ENCODE measurements at regions not wholly inside any gene's neighbourhood (a gene's known extent, or its start where the extent isn't known, plus 50 kb on each side); places are given as distances from the start of the nearest gene placed in this dataset.
"Not testable (repeated sequence)": the region's sequence is repeated elsewhere in the genome, so short reads cannot be mapped to it uniquely, and the experiment has no call there.

DNA sequence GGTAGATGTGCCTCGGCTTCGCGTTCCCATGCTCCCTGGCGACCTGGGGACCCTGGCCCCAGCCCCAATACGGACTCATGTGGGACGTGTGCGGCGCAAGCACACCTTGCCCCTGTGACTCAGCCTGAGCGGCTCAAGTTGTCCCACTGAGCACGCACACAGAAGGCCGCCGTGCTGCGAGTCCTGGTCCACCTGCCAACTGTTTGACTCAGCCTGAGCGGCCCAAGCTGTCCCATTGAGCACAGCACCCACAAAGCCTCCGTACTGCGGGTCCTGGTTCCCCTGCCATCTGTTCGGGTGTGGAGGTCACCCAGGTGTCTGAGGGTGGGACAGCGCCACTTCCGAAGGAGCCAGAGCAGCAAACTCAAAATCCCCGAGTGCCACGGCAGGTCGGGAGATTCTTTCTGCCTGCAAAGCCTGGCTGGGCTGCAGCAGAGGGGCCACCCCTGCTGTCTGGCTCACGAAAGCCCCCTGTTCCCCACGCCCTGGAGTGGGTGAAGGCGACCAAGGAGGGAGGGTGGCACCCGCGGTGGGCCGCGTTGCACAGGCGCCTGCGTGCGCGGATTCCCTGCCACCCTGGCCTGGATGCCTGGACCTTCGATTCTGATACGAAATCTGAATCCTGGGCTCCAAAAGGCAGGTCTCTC is 362.6 kb upstream of the DEFB115 start:
- ATAC-seq; intact Hi-C loops (cut with DNase I); DNase-seq (ENCODE audit: low spot score): not testable (repeated sequence)

DNA sequence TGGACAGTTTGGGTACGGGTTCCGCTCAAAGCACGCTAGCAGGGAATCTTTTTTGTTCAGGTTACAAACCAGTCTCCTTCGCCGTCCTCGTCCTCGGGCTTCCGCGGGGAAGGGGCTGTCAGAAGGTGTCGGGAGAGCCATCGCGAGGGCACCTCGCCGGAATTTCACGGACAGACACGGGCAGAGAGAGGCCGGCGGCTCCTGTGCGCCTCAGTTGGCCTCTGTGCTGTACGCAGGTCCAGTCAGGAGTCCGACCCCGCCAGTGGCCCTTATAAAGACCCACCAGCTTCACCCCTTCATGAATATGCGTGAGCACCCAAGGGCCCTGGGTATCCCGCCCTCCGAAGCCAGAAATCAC is 362.1 kb upstream of the DEFB115 start:
- ATAC-seq; intact Hi-C loops (cut with DNase I); DNase-seq (ENCODE audit: low spot score): not testable (repeated sequence)

DNA sequence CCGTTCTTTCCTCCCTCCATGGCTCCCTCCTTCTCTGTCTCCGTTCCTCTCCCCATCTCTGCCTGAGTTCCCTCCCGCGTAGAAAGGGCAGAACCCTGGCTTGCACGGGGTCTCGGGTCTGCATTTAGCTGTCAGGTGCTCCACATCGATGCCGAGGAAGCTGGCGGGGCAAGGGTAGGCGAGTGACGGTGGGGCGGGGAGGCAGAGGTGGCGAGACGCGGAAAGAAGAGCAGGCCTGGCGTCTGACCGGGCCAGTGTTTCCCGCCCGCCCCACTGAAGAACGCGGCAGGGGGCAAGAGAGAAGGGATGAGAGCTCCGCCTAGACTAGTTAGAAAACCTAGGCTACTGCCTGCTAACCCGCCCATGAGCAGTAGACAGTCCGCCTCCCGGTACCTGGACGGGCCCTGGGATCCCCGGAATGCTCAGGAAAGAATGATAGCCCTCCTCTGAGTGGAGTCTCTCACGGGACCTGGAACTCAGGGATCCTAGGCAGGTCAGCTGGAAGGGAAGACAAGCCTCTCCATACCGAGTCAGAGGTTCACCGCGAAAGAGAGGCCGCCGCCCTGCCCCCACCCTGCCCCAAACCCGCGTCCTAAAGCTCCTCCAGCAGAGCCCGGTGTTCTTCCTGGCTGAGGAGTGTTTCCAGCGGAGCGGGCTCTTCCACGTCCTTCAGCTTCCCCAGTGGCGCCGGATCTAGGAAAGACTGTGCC is 357.9 kb upstream of the DEFB115 start:
- DNase-seq (ENCODE audit: low spot score); ATAC-seq; intact Hi-C loops (cut with DNase I): not testable (repeated sequence)

DNA sequence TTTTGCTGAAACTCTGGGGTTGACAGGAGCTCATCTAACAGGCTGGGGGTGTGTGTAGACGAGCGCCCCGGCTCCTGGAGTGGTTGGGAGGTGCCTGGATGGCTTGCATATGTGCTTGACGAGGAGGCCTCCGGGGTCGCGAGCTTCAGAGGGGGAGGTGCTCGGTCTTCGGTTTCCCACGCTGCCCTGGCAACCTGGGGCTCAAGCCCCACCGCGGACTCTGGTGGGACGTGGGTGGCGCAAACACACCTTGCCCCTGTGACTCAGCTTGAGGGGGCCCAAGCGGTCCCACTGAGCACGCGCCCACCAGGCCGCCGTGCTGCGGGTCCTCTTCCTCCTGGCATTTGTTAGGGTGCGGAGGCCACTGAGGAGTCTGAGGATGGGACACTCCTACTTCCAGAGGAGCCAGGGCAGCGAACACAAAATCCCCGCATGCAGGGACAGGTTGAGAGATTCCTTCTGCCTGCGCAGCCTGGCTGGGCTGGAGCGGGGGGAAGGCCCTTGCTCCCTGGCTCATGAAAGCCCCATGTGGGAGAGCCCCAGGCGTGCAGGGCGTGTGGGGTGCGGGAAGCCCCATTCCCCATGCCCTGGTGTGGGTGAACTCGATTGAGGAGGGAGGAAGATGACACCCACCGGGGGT is 357.3 kb upstream of the DEFB115 start:
- DNase-seq (ENCODE audit: low spot score); intact Hi-C loops (cut with DNase I); ATAC-seq: not testable (repeated sequence)

DNA sequence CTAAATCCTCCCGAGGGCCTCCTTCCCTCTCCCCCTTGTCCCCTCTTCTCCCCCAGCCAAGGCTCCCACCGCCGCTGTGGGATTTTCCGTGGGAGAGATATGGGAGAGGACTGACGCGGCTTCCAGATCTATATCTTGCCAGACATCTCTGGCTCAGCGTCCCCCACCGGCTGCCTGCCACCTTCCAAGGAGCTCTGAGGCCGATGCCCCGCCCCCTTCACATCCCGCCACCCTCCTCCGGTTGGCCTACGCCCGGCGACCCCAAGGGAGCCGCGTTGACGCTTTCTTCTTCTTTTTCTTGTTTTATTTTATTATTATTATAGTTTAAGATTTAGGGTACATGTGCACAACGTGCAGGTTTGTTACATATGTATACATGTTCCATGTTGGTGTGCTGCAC is 352.2 kb upstream of the DEFB115 start:
- intact Hi-C loops (cut with DNase I); ATAC-seq; DNase-seq (ENCODE audit: low spot score): not testable (repeated sequence)

DNA sequence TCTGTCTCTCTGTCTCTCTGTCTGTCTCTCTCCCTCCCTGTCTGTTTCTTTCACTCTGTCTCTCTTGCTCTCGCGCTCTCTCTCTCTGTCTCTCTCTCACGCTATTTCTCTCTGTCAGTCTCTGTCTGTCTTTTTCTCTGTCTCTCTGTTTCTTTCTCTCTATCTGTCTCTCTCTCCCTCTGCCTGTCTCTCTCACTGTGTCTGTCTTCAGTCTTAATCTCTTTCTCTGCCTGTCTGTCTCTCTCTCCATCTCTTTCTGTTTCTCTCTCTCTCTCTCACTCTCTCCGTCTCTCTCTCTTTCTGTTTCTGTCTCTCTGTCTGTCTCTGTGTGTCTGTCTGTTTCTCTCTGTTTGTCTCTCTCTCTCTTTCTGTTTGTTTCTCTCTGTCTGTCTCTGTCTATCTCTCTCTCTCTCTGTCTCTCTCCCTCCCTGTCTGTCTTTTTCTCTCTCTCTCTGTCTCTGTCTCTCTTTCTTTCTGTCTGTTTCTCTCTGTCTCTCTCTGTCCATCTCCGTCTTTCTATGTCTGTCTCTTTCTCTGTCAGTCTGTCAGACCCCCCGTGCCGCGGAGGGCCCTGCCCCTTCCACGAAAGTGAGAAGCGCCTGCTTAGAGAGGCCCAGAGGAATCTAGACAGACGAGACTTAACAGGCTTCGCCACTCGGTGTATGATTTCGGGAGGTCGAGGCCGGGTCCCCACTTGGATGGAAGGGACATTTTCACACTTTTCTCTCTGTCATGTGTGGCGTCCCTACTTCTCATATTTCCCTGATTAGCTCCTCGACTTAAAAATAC is 346.3 kb upstream of the DEFB115 start:
- ATAC-seq (no peak), DNase-seq (ENCODE audit: low spot score) (no peak)
- intact Hi-C loops (cut with DNase I) = no loop called here

DNA sequence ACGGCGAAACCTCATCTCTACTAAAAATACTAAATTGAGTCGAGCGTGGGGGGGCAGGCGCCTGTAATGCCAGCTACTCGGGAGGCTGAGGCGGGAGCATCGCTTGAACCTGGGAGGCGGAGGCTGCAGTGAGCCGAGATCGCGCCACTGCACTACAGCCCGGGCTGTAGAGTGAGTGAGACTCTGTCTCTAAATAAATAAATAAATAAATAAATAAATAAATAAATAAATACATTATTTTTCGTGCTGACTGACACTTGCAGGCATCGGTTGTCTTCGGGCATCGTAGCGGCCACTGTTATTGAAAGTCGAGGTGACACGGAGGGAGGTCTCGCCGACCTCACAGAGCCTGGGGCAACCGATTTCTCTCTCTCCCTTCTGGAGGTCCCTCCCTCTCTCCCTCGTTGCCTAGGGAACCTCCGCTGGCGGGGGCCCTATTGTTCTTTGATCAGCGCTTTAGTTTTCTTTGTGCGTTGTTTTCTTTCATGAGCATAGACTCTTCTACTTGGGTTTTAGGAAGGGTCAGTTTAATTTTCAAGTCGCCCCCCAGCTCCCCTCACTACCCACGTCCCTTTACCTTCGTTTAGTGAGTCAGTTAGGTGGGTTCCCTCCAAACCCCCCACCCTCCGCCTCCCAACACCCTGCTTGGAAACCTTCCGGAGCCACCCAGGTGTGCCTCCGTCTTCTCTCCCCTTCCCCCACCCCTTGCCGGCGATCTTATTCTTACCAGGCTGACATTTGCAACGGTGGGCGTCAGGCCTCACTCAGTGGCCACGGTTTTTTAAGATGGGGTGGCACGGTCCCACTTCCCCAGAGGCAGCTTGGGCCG is 345.4 kb upstream of the DEFB115 start:
- intact Hi-C loops (cut with DNase I); DNase-seq (ENCODE audit: low spot score); ATAC-seq: not testable (repeated sequence)

DNA sequence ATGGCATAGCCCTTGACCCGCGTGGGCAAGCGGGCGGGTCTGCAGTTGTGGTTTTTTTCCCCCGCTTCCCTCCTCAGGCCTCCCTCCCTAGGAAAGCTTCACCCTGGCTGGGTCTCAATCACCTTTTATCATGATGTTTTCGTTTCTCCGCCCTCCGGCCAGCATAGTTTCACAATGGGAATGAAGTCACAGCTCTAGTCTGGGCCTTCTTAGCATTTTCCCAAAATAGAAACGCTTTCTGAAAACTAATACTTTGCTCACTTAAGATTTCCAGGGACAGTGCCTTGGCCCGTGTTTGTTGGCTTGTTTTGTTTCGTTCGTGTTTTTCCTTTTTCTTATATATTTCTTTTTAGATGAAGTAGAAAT is 344.8 kb upstream of the DEFB115 start:
- DNase-seq (ENCODE audit: low spot score); ATAC-seq; intact Hi-C loops (cut with DNase I): not testable (repeated sequence)

DNA sequence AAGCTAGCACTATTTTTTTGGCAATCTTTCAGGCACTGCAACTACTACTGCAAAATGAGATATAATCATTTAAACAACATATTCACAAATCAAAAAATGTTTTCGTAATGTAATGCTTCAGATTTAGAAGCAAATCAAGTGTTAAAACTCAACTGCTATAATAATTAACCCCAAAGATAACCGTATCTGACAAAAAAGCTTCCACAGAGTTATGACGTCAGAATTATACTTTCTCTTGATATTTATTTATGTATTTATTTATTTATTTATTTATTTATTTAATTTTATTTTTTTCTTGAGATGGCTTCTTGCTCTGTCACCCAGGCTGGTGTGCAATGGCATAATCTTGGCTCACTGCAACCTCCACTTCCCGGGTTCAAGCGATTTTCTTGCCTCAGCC is 341.1 kb upstream of the DEFB115 start:
- DNase-seq (ENCODE audit: low spot score); ATAC-seq; intact Hi-C loops (cut with DNase I): not testable (repeated sequence)

DNA sequence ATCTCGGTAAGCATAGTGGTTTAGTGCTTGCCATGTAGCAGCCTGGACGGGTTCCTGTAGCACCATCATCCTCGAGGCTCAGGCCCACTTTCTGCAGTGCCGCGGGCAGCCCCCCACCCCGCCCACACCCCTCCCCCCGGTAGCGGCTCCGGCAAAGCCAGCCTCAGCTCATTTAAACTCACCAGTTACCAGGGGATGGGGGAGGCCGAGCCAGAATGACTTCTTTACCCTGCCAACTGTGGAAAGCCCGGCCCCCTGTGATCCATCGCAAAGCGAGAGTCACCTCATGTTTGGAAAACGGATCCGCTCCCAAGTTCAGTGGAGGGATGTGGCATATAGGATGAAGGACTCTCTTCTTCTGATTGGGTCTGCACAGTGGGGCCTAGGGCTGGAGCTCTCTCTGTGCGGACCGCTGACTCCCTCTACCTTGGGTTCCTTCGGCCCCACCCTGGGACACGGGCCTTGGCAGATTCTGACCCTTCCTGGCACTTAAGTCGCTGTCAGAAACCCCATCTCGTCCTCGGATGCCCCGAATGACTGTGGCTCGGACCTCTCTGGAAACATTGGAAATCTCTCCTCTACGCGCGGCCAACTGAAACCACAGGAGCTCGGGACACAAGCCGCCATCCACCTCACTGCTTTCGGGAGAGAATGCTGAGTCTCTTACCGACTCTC is 337.8 kb upstream of the DEFB115 start:
- DNase-seq (ENCODE audit: low spot score) (no peak), ATAC-seq (no peak)
- intact Hi-C loops (cut with DNase I) = no loop called here

DNA sequence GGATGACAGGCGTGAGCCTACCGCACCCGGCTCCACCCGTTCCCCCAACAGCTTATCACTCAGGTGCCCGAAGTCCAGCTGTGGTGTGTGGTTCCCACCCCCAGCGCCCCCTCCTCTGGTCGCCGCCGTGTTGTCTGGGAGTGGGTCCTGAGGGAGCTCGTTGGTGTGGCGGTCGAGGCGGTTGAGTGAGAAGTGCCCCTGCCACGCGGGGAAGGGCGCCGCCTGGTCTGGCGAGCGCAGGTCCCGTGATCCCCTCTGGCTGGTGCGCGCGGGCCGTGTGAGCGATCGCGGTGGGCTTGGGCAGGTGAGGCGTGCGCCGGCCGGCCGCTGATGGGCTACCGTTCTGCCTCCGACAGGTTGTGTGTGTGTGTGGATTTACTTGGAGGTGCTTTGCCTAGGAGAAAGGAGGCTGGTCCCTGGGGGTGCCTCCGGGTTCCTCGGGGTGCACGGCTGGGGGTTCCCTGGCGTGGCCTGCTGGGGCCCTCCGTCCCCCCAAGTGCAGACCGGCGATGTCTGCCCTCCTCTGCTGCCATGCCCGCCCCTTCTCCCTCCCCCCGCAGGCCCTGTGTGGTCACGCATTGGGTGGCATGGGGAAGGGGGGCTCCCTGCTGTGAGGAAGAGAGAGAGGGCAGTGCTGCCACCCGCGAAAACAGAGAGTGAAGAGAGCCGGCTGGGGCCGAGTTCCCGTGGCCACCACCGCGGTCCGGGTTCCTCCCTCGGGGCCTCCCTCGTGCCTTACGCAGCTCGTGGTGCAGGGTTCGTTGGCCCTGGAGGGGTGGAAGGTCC is 336.0 kb upstream of the DEFB115 start:
- ATAC-seq (no peak), DNase-seq (ENCODE audit: low spot score) (no peak)
- intact Hi-C loops (cut with DNase I) = no loop called here

DNA sequence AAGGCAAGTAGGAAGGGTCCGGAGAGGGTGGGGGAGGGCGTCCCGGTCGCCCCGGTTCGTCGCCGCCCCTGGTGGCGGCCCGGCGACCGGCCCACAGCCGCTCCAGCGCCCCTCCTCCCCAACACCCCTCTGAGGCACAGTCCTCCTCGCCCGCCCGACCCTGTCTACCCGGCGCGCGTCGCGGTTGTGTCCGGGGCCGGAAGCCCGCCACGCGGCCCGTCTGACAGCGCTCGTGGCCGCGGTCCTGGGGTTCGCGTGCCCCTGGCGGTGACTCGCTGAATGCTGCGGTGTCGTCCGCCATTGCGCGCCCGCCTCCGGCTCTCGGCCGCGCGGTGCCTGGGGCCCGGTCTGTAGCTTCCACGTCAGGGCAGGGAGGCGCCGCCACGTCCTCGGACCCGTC is 335.3 kb upstream of the DEFB115 start:
- ATAC-seq = no peak
- no peak for DNase-seq (ENCODE audit: low spot score)
- intact Hi-C loops (cut with DNase I) = no loop called here

DNA sequence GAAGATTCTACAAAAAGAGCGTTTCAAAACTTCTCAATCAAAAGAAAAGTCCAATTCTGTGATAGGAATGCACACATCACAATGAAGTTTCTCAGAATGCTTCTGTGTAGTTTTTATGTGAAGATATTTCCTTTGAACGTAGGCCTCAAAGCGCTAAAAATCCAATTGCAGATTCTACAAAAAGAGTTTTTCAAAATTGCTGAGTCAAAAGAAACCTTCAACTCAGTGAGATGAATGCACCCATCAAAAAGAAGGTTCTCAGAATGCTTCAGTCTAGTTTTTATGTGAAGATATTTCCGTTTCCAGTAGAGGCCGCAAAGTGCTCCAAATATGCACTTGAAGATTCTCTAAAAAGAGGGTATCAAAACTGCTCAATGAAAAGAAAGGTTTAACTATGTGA is 319.7 kb upstream of the DEFB115 start:
- DNase-seq (ENCODE audit: low spot score) (no peak), ATAC-seq (no peak)
- intact Hi-C loops (cut with DNase I) = no loop called here

DNA sequence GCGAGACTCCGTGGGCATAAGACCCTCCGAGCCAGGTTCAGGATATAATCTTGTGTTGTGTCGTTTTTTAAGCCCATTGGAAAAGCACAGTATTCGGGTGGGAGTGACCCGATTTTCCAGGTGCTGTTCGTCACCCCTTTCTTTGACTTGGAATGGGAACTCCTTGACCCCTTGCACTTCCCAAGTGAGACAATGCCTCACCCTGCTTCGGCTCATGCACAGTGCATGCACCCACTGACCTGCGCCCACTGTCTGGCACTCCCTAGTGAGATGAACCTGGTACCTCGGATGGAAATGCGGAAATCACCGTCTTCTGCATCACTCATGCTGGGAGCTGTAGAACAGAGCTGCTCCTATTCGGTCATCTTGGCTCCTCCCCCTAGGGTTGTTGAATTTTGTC is 307.7 kb upstream of the DEFB115 start:
- no peak for DNase-seq (ENCODE audit: low spot score)
- intact Hi-C loops (cut with DNase I) = no loop called here

DNA sequence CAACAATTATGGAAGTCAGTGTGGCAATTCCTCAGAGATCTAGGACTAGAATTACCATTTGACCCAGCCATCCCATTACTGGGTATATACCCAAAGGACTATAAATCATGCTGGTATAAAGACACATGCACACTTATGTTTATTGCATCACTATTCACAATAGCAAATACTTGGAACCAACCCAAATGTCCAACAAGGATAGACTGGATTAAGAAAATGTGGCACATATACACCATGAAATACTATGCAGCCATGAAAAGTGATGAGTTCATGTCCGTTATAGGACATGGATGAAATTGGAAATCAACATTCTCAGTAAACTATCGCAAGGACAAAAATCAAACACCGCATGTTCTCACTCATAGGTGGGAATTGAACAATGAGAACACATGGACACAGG is 306.4 kb upstream of the DEFB115 start:
- DNase-seq (ENCODE audit: low spot score); intact Hi-C loops (cut with DNase I); ATAC-seq: not testable (repeated sequence)

More for the DNA sequence above, 307.7 kb upstream of the DEFB115 start:
- no peak for ATAC-seq

DNA sequence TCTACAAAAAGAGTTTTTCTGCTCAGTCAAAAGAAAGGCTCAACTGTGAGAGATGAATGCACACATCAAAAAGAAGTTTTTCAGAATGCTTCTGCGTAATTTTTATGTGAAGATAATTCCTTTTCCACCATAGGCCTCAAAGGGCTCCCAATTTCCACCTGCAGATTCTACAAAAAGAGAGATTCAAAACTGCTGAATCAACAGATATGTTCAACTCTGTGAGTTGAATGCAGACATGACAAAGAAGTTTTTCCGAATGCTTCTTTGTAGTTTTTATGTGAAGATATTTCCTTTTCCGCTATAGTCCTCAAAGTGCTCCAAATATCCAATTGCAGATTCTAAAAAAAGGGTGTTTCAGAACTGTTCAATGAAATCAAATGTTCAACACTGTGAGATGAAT is 300.8 kb upstream of the DEFB115 start:
- intact Hi-C loops (cut with DNase I); DNase-seq (ENCODE audit: low spot score); ATAC-seq: not testable (repeated sequence)

DNA sequence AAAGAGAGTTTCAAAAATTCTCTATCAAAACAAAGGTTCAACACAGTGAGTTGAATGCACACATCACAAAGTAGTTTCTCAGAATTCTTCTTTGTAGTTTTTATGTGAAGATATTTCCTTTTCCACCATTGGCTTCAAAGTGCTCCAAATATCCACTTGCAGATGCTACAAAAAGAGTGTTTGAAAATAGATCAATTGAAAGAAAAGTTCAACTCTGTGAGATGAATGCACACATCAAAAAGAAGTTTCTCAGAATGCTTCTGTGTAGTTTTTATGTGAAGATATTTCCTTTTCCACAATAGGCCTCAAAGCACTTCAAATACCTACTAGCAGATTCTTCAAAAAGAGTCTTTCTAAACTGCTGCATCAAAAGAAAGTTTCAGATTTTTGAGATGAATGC is 298.3 kb upstream of the DEFB115 start:
- intact Hi-C loops (cut with DNase I); ATAC-seq; DNase-seq (ENCODE audit: low spot score): not testable (repeated sequence)
